Activated CD4-positive, alpha-beta T cell treated with anti-CD3 and anti-CD28 coated beads, Interleukin-2, amount 50 U/mL, for 24 hours (primary cell): ENCODE measurements at regions not wholly inside any gene's neighbourhood (a gene's known extent, or its start where the extent isn't known, plus 50 kb on each side); places are given as distances from the start of the nearest gene placed in this dataset.

ENCODE experiments used
- DNase-seq, 2 donors: peaks; one replicate each; pipeline ENCODE4 v3.0.0-alpha.2; 2020; ENCODE audit warnings: low read depth in 1 of 2, low spot score in 1 of 2

- no peak for DNase-seq
Observed at GRCh38 chr2:43171789-43172188, 54.6 kb downstream of the ZFP36L2 start.

GRCh38 chr2:43170405-43171105 lies 55.9 kb downstream of the ZFP36L2 start:
- no peak for DNase-seq

DNA sequence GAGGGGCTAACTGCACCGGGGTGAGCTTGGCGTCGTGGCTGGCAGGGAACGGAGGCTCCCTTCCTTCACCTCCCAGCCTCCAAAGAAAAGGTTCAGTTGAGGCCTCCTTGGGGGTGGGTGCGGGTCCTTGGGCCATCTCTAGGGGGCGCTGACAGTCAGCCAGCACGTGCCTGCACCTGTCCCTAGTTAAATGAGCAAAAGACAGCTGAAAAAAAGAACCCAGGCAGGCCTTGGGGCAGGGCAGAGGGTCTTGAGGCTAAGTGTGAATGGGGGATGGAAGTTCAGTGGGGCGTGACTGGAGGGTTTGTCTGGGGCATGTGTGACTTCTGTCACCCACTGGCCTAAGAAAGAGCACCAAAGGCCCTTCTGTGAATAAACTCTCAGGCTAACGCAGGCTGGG lies 56.4 kb downstream of the ZFP36L2 start:
- peak in 1 of 2 donors; percentile 38 for DNase-seq

- no peak for DNase-seq
Observed at GRCh38 chr2:43169099-43169945, 57.1 kb downstream of the ZFP36L2 start.

DNA sequence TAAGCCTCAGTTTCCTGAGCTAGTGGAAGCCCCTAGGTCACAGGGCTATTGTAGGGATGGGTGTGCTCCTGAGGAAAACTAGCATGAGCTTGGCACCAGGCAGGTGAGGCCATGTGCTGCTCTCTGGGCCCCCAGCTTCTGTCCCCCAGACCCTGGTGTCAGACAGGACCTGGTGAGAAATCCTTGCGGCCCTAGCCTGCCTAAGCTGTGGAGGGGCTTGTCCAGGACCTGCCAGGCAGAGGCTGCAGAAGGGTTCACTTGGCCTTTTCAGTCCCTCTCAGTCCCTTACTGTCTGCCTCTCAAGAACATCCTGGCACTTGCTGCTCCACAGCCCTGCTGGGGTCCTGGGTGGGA lies 58.4 kb downstream of the ZFP36L2 start:
- DNase-seq: no peak

DNA sequence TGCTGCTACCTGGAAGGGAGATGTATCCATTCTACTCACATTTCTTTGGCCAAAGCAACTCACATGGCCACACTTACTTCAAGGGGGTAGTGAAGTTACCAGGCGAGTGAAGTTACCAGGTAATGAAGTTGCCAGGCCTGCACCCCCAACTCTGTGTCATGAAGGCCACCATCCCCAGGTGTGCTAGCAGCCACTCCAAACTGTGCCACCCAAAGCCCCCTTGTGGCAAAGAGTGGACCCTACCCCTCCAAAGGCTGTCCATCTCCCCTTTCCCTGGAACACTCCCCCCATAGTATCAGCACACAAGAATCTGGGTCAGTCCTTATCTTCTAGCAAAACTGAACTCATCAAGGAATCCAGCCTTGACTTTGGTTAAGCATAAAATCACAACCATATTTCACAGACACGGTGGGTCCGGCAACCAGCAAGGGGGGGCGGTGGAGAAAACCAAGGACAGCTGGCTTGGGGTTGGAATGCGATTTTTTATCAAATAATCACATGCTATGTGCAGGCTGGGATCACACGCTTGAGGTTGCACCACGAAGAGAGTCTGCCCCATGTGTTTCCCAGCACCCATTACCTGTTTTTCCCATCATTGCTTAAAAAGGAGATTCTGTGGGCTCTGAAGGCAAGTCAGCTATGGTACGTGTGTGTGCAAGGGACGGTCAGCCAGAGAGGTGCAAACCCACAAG lies 60.9 kb downstream of the ZFP36L2 start:
- no peak for DNase-seq

- DNase-seq: no peak
Observed at GRCh38 chr2:43164686-43165085, 61.7 kb downstream of the ZFP36L2 start.

- DNase-seq: no peak
Observed at GRCh38 chr2:43163584-43164270, 62.7 kb downstream of the ZFP36L2 start.

GRCh38 chr2:43162511-43162776 lies 64.0 kb downstream of the ZFP36L2 start:
- DNase-seq: no peak

- DNase-seq: no peak
Observed at GRCh38 chr2:43161650-43162510, 64.5 kb downstream of the ZFP36L2 start.

DNA sequence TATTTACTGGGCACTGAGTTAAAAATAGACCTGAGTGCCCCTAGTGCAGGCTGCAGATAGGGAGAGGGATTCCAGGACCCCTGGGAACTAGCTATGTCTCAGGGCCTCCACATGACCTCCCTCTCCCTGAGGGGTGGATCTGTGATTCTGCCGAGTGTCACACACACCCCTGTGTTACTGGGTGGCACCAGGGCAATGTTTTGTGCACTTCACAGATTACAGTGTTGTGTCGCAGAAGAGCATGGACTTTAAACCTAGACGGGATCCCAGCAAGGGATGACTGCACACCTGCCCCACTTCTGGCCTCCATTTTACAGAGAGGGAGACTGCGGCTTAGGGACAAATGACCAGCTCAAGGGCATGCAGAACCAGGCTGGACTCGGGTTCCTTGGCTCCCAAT lies 65.6 kb downstream of the ZFP36L2 start:
- no peak for DNase-seq

GRCh38 chr2:43159797-43160196 lies 66.6 kb downstream of the ZFP36L2 start:
- DNase-seq: no peak

GRCh38 chr2:43158259-43158880 lies 68.0 kb downstream of the ZFP36L2 start:
- peak in 1 of 2 donors; percentile 43 for DNase-seq

- no peak for DNase-seq
Observed at GRCh38 chr2:43157506-43158246, 68.7 kb downstream of the ZFP36L2 start.

DNA sequence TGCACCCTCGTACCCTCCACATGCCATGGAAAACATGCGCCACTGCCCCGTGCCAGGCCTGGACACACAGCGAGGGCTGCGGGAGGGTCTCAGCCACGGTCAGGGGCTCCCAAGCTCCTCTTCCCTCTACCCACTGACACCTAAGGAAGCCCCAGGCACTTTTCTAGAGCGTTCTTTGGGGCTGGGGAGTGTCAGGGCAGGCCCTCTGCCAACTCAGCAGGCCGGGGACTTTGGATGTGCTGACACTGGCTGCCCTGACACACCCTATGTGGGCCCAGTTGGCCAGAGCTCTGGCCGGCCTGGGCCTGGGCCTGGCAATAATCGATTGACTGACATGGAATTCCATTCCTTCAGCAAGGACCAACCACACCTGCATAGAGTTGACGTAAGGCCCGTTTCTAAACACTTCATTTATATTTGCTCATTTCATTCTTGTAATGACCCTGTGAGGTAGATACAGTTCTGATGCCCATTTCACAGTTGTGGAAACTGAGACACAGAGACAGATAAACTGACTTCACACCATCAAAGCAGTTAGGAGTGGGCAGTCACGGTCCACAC lies 70.5 kb downstream of the ZFP36L2 start:
- DNase-seq: no peak

GRCh38 chr2:43154685-43155084 lies 71.7 kb downstream of the ZFP36L2 start:
- DNase-seq: no peak

- DNase-seq: no peak
Observed at GRCh38 chr2:43152741-43153647, 73.4 kb downstream of the ZFP36L2 start.

DNA sequence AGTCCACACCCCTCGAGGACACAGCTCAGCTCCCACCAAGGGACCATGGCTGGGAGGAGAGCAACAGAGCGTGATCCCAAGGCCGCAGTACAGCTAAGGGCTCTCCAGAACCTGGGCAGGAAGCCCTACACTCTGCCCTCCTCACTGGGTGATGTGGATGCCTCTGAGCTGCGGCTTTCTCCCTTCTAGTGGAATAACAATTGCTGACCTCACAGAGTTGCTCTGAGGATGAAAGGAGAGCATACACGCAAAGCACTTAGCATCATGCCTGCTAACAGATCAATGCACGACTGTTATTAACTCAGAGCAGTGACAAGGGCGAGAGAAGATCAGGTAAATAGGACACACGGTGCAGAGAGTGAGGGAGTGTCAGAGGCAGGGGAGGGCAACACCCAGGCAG lies 74.2 kb downstream of the ZFP36L2 start:
- no peak for DNase-seq
